Tibial nerve (tissue), 3 donors: ENCODE measurements at regions not wholly inside any gene's neighbourhood (a gene's known extent, or its start where the extent isn't known, plus 50 kb on each side); places are given as distances from the start of the nearest gene placed in this dataset.

Experiments
- POLR2A ChIP-seq, 2 donors: fragments of 450-650 bp; IDR thresholded peaks; one replicate each; pipeline ENCODE4 v1.6.1; 2017; ENCODE audit warnings: antibody characterized with exemption in 2 of 2, mild to moderate bottlenecking in 2 of 2, moderate library complexity in 2 of 2
- TF ChIP-seq, protein P1 (sequence below), 5 experiments: fragments of 200-600 bp in 3 of 5; fragments of 450-650 bp in 2 of 5; sonication (generic) in 3 of 5; IDR thresholded peaks; one replicate each; pipeline ENCODE4 v1.5.1; 2016 to 2019; ENCODE audit warnings: antibody characterized with exemption in 5 of 5, mild to moderate bottlenecking in 3 of 5, moderate library complexity in 2 of 5

DNA sequence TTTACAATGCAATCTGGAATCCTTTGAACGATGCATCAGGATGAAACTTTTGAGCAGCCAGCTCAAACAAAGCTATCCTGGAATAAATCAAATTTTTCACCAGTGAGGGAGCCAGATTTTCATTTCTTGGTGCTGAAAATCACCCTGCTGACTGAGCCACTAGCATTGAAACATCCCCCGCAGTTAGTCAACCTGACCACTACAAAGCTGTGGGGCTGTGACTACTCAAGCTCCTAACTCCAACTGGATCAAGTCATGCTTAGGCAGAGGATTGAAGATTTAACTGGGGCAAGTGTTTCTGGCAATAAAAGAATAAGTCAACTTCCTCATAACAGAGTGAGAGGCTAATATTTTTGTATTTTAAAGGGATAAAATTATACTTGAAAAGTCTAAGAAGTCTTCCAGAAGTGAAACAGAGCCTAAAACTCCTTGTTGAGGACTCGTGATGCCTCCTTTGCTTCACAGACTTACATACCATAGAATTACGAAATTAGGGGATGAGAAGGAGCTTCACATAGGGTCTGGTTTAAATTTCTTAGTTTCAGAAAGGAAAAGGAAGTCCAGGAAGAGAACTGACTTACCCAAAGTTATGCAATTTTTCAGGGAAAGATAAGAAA, 177.8 kb downstream of the SERPINI1 start:
- TF ChIP-seq, protein P1, sequence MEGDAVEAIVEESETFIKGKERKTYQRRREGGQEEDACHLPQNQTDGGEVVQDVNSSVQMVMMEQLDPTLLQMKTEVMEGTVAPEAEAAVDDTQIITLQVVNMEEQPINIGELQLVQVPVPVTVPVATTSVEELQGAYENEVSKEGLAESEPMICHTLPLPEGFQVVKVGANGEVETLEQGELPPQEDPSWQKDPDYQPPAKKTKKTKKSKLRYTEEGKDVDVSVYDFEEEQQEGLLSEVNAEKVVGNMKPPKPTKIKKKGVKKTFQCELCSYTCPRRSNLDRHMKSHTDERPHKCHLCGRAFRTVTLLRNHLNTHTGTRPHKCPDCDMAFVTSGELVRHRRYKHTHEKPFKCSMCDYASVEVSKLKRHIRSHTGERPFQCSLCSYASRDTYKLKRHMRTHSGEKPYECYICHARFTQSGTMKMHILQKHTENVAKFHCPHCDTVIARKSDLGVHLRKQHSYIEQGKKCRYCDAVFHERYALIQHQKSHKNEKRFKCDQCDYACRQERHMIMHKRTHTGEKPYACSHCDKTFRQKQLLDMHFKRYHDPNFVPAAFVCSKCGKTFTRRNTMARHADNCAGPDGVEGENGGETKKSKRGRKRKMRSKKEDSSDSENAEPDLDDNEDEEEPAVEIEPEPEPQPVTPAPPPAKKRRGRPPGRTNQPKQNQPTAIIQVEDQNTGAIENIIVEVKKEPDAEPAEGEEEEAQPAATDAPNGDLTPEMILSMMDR (IDR thresholded peaks at IDR 0.05) = no peak
- TF ChIP-seq POLR2A (IDR thresholded peaks at IDR 0.05) = no peak
